H1 (cell line): ENCODE measurements at regions not wholly inside any gene's neighbourhood (a gene's known extent, or its start where the extent isn't known, plus 50 kb on each side); places are given as distances from the start of the nearest gene placed in this dataset.

Source experiments
- ASH2L ChIP-seq: fragments of 200-600, 300-600 bp; sonication (generic); IDR thresholded peaks from one replicate; pipeline ENCODE4 v1.7.1; 2017; ENCODE audit warnings: low read length
- CBX5 ChIP-seq: fragments of 300-800, 300-1000 bp; sonication (generic); IDR thresholded peaks from 2 replicates; pipeline ENCODE4 v1.7.1; 2016; ENCODE audit warnings: antibody characterized with exemption, low read length, low read depth
- KDM5A ChIP-seq: fragments of 200-600 bp; IDR thresholded peaks from 2 replicates; pipeline ENCODE4 v1.7.1; 2012; ENCODE audit warnings: mild to moderate bottlenecking, low read length, inconsistent platforms, mixed read lengths
- PHF8 ChIP-seq: fragments of 200-600 bp; sonication (generic); conservative IDR thresholded peaks from 2 replicates; pipeline ENCODE4 v1.7.1; 2012; ENCODE audit warnings: low read depth, mild to moderate bottlenecking, inconsistent platforms, low read length, moderate library complexity
- POLR2AphosphoS5 ChIP-seq: IDR thresholded peaks from 2 replicates; pipeline ENCODE4 v1.6.1; 2011; ENCODE audit warnings: low read depth, low read length
- RBBP5 ChIP-seq: IDR thresholded peaks from 2 replicates; pipeline ENCODE4 v1.7.1; 2012; ENCODE audit warnings: low read depth, mild to moderate bottlenecking, inconsistent platforms, low read length, moderate library complexity, borderline replicate concordance
- SAP30 ChIP-seq: fragments of 300-600 bp; sonication (generic); IDR thresholded peaks from 2 replicates; pipeline ENCODE4 v1.7.1; 2012; ENCODE audit warnings: low read length, moderate library complexity, mild to moderate bottlenecking, inconsistent platforms; ENCODE audit not compliant: insufficient read depth, insufficient replicate concordance
- SP1 ChIP-seq: IDR thresholded peaks from 2 replicates; pipeline ENCODE4 v1.6.1; 2011; ENCODE audit warnings: low read depth, low read length
- SUZ12 ChIP-seq: fragments of 200-600 bp; sonication (generic); IDR thresholded peaks from 2 replicates; pipeline ENCODE4 v1.6.1; 2012; ENCODE audit warnings: mild to moderate bottlenecking, inconsistent platforms, low read length, moderate library complexity, mixed read lengths
- YY1 ChIP-seq: IDR thresholded peaks from 2 replicates; pipeline ENCODE4 v1.6.1; 2011; ENCODE audit warnings: low read depth, mild to moderate bottlenecking, low read length
- TF ChIP-seq, protein P1 (sequence below): fragments of 300-600 bp; sonication (generic); IDR thresholded peaks from 2 replicates; pipeline ENCODE4 v1.7.1; 2012; ENCODE audit warnings: low read length, moderate library complexity, mild to moderate bottlenecking, inconsistent platforms; ENCODE audit not compliant: insufficient replicate concordance
- TF ChIP-seq, protein P2 (sequence below): IDR thresholded peaks from 2 replicates; pipeline ENCODE4 v1.6.1; 2012; ENCODE audit warnings: inconsistent platforms

DNA sequence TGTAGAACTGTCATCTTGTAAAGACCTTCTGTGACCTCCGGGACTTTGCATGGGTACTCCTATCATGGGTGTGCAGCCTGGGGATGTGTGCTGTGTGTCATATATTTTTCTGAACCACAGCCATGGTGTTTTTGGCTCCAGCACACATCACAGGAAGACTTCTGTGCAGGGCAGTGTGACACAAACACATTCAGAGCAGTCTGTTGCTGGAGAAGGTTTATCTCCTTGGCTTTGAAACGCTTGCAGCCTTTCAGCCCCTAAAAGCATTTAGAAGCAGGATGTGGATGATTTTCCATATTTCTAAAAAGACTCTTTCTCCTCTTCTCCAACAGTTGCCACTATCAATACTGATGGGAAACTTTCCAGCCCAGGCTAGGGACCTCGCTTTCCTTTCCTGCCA is 221.6 kb upstream of the FOXA2 start (continued):
- TF ChIP-seq, protein P1, sequence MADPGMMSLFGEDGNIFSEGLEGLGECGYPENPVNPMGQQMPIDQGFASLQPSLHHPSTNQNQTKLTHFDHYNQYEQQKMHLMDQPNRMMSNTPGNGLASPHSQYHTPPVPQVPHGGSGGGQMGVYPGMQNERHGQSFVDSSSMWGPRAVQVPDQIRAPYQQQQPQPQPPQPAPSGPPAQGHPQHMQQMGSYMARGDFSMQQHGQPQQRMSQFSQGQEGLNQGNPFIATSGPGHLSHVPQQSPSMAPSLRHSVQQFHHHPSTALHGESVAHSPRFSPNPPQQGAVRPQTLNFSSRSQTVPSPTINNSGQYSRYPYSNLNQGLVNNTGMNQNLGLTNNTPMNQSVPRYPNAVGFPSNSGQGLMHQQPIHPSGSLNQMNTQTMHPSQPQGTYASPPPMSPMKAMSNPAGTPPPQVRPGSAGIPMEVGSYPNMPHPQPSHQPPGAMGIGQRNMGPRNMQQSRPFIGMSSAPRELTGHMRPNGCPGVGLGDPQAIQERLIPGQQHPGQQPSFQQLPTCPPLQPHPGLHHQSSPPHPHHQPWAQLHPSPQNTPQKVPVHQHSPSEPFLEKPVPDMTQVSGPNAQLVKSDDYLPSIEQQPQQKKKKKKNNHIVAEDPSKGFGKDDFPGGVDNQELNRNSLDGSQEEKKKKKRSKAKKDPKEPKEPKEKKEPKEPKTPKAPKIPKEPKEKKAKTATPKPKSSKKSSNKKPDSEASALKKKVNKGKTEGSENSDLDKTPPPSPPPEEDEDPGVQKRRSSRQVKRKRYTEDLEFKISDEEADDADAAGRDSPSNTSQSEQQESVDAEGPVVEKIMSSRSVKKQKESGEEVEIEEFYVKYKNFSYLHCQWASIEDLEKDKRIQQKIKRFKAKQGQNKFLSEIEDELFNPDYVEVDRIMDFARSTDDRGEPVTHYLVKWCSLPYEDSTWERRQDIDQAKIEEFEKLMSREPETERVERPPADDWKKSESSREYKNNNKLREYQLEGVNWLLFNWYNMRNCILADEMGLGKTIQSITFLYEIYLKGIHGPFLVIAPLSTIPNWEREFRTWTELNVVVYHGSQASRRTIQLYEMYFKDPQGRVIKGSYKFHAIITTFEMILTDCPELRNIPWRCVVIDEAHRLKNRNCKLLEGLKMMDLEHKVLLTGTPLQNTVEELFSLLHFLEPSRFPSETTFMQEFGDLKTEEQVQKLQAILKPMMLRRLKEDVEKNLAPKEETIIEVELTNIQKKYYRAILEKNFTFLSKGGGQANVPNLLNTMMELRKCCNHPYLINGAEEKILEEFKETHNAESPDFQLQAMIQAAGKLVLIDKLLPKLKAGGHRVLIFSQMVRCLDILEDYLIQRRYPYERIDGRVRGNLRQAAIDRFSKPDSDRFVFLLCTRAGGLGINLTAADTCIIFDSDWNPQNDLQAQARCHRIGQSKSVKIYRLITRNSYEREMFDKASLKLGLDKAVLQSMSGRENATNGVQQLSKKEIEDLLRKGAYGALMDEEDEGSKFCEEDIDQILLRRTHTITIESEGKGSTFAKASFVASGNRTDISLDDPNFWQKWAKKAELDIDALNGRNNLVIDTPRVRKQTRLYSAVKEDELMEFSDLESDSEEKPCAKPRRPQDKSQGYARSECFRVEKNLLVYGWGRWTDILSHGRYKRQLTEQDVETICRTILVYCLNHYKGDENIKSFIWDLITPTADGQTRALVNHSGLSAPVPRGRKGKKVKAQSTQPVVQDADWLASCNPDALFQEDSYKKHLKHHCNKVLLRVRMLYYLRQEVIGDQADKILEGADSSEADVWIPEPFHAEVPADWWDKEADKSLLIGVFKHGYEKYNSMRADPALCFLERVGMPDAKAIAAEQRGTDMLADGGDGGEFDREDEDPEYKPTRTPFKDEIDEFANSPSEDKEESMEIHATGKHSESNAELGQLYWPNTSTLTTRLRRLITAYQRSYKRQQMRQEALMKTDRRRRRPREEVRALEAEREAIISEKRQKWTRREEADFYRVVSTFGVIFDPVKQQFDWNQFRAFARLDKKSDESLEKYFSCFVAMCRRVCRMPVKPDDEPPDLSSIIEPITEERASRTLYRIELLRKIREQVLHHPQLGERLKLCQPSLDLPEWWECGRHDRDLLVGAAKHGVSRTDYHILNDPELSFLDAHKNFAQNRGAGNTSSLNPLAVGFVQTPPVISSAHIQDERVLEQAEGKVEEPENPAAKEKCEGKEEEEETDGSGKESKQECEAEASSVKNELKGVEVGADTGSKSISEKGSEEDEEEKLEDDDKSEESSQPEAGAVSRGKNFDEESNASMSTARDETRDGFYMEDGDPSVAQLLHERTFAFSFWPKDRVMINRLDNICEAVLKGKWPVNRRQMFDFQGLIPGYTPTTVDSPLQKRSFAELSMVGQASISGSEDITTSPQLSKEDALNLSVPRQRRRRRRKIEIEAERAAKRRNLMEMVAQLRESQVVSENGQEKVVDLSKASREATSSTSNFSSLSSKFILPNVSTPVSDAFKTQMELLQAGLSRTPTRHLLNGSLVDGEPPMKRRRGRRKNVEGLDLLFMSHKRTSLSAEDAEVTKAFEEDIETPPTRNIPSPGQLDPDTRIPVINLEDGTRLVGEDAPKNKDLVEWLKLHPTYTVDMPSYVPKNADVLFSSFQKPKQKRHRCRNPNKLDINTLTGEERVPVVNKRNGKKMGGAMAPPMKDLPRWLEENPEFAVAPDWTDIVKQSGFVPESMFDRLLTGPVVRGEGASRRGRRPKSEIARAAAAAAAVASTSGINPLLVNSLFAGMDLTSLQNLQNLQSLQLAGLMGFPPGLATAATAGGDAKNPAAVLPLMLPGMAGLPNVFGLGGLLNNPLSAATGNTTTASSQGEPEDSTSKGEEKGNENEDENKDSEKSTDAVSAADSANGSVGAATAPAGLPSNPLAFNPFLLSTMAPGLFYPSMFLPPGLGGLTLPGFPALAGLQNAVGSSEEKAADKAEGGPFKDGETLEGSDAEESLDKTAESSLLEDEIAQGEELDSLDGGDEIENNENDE = no peak
- TF ChIP-seq ASH2L = no peak
- TF ChIP-seq, protein P2, sequence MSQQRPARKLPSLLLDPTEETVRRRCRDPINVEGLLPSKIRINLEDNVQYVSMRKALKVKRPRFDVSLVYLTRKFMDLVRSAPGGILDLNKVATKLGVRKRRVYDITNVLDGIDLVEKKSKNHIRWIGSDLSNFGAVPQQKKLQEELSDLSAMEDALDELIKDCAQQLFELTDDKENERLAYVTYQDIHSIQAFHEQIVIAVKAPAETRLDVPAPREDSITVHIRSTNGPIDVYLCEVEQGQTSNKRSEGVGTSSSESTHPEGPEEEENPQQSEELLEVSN = no peak
- no peak for TF ChIP-seq SAP30
- no peak for TF ChIP-seq YY1
- no peak for TF ChIP-seq RBBP5
- no peak for TF ChIP-seq CBX5
- TF ChIP-seq PHF8 = no peak
- TF ChIP-seq SP1 = no peak
- TF ChIP-seq SUZ12 = no peak
- no peak for TF ChIP-seq POLR2AphosphoS5
- no peak for TF ChIP-seq KDM5A
